ENCODE measurements at regions not wholly inside any gene's neighbourhood (a gene's known extent, or its start where the extent isn't known, plus 50 kb on each side); places are given as distances from the start of the nearest gene placed in this dataset.
A peak's percentile ranks its signal among the peaks of the same experiment; 100 is the strongest.

- no peak for DNase-seq (ENCODE audit: low spot score)
- Histone ChIP-seq H3K27me3 (replicated peaks; ENCODE audit: insufficient read depth) (no peaks in the 10 kb centered on the region), H3K36me3 (no peaks in the 10 kb centered on the region)
Observed at GRCh38 chr1:67890857-67891256, 57.6 kb upstream of the GNG12 start.

DNA sequence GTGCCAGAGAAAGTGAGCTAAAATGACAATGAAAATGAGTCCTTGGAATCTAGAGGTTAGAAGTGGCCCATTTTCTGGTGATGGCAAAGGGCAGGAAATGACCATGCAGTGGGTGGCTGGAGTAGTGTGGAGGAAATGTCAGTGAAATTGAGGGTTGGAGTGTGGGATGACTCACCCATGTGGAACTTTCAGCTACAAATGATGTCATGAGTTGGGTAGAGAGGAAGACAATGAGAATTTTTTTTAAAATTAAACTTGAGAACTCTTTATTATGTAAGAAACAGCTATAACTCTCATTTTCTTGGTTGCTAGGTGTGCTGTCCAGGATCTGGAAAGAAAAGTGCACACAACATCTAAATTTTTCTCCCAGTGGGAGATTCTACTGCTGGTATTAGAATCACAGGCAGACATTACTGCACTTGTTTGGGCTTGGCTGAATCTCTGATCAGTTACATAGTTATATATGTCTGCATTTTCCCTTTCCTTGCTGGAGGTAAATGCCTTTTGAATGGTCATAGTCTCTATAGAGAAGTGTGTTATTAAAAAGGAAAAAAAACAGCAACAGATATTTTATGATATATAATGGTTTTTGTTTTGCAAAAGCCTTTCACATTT is 56.8 kb upstream of the GNG12 start:
- Histone ChIP-seq H3K36me3 (no peaks in the 10 kb centered on the region), H3K4me1 (ENCODE audit: control insufficient read depth in 1 of 2, low read depth in 2 of 2) (no peaks in the 10 kb centered on the region), H3K27me3 (replicated peaks; ENCODE audit: insufficient read depth) (no peaks in the 10 kb centered on the region), H3K27ac (no peak overlapping the region), H3K4me3 (no peak overlapping the region), H3K9me3 (no peaks in the 10 kb centered on the region)
- ATAC-seq (ENCODE audit: insufficient number of reproducible peaks, low FRiP score, low read depth): peak; percentile 73
- TF ChIP-seq CTCF (IDR thresholded peaks at IDR 0.05): no peak
- no peak for DNase-seq (ENCODE audit: low spot score)

More at GRCh38 chr1:67890857-67891256, 57.6 kb upstream of the GNG12 start:
- no peak for TF ChIP-seq CTCF (IDR thresholded peaks at IDR 0.05)
- Histone ChIP-seq H3K27ac (no peak overlapping the region), H3K9me3 (no peaks in the 10 kb centered on the region), H3K4me1 (ENCODE audit: control insufficient read depth in 1 of 2, low read depth in 2 of 2) (no peaks in the 10 kb centered on the region), H3K4me3 (no peak overlapping the region)
- no peak for ATAC-seq (ENCODE audit: insufficient number of reproducible peaks, low FRiP score, low read depth)

GRCh38 chr1:67889466-67889865 is 56.2 kb upstream of the GNG12 start:
- Histone ChIP-seq H3K4me3 (no peak overlapping the region), H3K27ac (no peak overlapping the region), H3K36me3 (no peaks in the 10 kb centered on the region), H3K27me3 (replicated peaks; ENCODE audit: insufficient read depth) (no peaks in the 10 kb centered on the region), H3K4me1 (ENCODE audit: control insufficient read depth in 1 of 2, low read depth in 2 of 2) (no peaks in the 10 kb centered on the region), H3K9me3 (no peaks in the 10 kb centered on the region)
- DNase-seq (ENCODE audit: low spot score) (no peak), ATAC-seq (ENCODE audit: insufficient number of reproducible peaks, low FRiP score, low read depth) (no peak)
- no peak for TF ChIP-seq CTCF (IDR thresholded peaks at IDR 0.05)

DNA sequence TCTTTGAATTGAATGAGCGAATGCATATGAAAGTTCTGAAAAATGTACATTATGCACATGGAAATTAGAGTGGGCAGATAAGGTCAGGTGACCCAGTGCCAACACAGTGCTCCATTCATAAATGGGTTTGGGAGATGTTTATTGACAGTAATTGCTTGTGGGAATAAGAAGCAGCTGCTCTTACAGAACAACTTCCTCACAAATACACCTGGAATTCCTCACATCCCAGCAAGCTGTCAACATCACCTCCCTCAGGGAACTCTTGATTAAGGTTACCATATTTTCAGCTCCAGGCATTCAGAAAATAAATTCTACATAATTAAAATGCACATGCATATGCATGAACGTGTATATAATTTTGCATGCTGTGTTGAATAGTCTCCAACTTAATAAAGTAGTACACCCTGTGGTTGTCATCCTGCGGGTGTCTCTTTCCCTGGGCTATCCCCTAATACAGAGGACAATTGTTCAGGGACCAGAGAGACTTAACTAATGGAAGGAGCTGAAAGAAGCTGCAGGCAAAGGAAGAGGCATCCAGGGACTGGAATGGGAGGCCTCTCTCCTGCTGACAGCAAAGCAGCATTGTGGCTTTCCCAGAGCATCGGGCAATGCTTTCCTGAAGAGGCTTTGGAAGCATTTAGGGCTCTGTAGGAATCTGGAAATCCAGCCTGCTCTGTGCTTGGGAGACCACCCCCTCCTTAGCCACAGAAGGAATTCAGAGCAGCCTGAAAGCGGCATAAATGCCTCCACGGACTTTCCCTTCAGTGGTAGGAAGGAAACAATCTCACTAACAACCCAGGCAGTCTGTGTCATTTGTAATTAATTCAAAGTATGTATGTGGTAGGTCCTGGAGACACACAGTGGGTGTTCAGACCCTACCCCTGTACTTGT is 55.2 kb upstream of the GNG12 start:
- no peaks in the 10 kb centered on the region for H3K27me3 ChIP-seq (replicated peaks; ENCODE audit: insufficient read depth)
- no peaks in the 10 kb centered on the region for H3K36me3 ChIP-seq
- no peak for DNase-seq (ENCODE audit: low spot score)
- H3K9me3 ChIP-seq: no peaks in the 10 kb centered on the region
- TF ChIP-seq CTCF (IDR thresholded peaks at IDR 0.05): no peak
- H3K27ac ChIP-seq: no peak overlapping the region
- no peak overlapping the region for H3K4me3 ChIP-seq
- ATAC-seq (ENCODE audit: insufficient number of reproducible peaks, low FRiP score, low read depth): no peak
- no peaks in the 10 kb centered on the region for H3K4me1 ChIP-seq (ENCODE audit: control insufficient read depth in 1 of 2, low read depth in 2 of 2)

- H3K4me3 ChIP-seq: no peak overlapping the region
- no peaks in the 10 kb centered on the region for H3K4me1 ChIP-seq (ENCODE audit: control insufficient read depth in 1 of 2, low read depth in 2 of 2)
- H3K27me3 ChIP-seq (replicated peaks; ENCODE audit: insufficient read depth): no peaks in the 10 kb centered on the region
- H3K36me3 ChIP-seq: no peaks in the 10 kb centered on the region
- DNase-seq (ENCODE audit: low spot score) (no peak), ATAC-seq (ENCODE audit: insufficient number of reproducible peaks, low FRiP score, low read depth) (no peak)
- H3K9me3 ChIP-seq: no peaks in the 10 kb centered on the region
- TF ChIP-seq CTCF (IDR thresholded peaks at IDR 0.05): no peak
- H3K27ac ChIP-seq: no peak overlapping the region
Observed at GRCh38 chr1:67887146-67887545, 53.9 kb upstream of the GNG12 start.
